ENCODE measurements at regions not wholly inside any gene's neighbourhood (a gene's known extent, or its start where the extent isn't known, plus 50 kb on each side); places are given as distances from the start of the nearest gene placed in this dataset.

DNA sequence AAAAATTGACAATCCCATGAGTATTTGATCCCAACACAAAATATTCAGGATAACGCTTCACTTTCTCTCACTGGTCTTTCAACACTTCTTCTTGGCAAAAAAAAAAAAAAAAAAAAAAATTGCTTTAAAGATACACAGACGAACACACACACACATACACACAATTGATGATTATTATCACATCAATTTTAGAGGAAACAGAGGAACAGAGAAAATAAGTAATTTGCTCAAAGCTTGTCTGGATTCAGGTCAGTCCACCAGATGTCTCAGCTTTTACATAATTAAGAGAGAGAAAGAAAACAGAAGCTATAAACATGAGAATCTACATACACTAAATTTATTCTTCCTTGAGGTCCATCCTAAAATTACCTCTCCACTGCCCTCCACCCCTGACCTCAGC is 183.4 kb downstream of the MZT1 start:
- TF ChIP-seq EZH2 (IDR thresholded peaks at IDR 0.05; ENCODE audit: borderline replicate concordance, low read depth, low read length, poor library complexity, severe bottlenecking), result no peak
- TF ChIP-seq, protein P1, sequence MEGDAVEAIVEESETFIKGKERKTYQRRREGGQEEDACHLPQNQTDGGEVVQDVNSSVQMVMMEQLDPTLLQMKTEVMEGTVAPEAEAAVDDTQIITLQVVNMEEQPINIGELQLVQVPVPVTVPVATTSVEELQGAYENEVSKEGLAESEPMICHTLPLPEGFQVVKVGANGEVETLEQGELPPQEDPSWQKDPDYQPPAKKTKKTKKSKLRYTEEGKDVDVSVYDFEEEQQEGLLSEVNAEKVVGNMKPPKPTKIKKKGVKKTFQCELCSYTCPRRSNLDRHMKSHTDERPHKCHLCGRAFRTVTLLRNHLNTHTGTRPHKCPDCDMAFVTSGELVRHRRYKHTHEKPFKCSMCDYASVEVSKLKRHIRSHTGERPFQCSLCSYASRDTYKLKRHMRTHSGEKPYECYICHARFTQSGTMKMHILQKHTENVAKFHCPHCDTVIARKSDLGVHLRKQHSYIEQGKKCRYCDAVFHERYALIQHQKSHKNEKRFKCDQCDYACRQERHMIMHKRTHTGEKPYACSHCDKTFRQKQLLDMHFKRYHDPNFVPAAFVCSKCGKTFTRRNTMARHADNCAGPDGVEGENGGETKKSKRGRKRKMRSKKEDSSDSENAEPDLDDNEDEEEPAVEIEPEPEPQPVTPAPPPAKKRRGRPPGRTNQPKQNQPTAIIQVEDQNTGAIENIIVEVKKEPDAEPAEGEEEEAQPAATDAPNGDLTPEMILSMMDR (conservative IDR thresholded peaks at IDR 0.05; ENCODE audit: low read depth, low read length), result no peak
